H1 (cell line): ENCODE measurements at regions not wholly inside any gene's neighbourhood (a gene's known extent, or its start where the extent isn't known, plus 50 kb on each side); places are given as distances from the start of the nearest gene placed in this dataset.

Source experiments
- CREB1 ChIP-seq: IDR thresholded peaks from 2 replicates; pipeline ENCODE4 v1.6.1; 2012; ENCODE audit warnings: inconsistent platforms
- RFX5 ChIP-seq: IDR thresholded peaks from 2 replicates; pipeline ENCODE4 v1.6.1; 2011; ENCODE audit warnings: low read depth, low read length, improper control_type of control experiment, borderline replicate concordance

DNA sequence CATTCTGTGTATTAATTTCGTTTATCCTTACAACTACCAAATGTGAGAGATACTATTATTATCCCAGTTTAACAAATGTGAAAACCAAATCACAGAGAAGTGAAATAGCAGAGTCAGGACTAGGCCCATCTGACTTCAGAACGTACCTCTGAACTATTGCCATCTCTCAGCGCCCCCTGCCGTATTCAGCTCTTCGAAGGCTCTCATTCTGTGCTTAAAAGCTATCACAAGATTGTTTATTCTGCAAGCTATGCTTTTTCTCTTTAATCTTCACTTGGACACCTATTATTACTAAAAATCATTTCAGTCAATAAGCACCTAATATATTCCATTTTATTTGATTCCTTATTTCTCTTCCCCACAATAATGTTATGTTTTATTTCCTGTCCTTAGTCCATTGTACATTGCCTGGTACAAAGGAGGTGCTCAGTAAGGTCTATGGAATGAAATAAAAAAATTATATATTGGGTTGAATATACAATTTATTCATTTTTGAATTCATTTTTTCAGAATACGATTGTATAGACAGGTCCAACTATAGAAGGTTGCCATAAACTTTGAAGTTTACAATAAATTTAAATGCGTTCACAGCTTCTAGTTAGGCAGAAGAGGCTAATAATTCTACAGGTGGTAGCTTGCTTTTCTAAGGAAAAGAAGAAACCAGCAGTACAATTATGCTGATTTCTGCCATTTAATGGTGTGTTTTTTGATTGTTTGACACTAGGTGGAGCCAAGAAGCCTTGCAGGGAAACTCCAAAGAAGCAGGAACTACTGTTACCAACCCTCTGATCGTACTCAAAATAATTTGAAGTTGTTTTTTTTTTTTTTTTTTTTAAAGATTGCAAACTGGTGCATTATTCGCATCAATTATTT is 202.2 kb upstream of the DMRTA1 start (continued):
- no peak for TF ChIP-seq CREB1
- no peak for TF ChIP-seq RFX5
